Stimulated activated CD8-positive, alpha-beta memory T cell treated with anti-CD3 and anti-CD28 coated beads, Interleukin-4, amount 100 ng/mL, for 4 hours (primary cell): ENCODE measurements at regions not wholly inside any gene's neighbourhood (a gene's known extent, or its start where the extent isn't known, plus 50 kb on each side); places are given as distances from the start of the nearest gene placed in this dataset.
A peak's percentile ranks its signal among the peaks of the same experiment; 100 is the strongest.
"Not testable (repeated sequence)": the region's sequence is repeated elsewhere in the genome, so short reads cannot be mapped to it uniquely, and the experiment has no call there.

Experiments used
- DNase-seq, 2 donors: peaks; one replicate each; pipeline ENCODE4 v3.0.0-alpha.2; 2020; ENCODE audit warnings: low read depth in 2 of 2, low spot score in 1 of 2

DNA sequence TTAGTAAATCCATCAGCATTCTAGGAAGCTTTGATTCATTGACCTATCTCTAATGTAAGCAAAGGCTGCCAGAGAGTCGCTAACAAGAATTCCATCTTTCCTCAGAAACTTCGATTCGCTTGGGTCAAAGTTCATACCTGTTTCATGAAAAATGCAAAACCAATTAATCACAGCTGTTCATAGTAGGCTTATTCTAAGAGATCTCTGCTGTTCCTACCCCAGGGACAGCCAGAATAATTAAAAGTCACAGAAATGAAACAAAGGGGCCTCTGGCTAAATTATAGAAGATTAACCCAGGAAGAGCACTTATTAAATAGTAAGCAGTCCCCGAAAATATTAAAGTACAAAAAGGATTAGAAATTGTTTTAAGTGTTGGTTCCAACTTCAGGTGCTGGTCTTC lies 280.1 kb upstream of the FRG2C start:
- not testable (repeated sequence) for DNase-seq

DNA sequence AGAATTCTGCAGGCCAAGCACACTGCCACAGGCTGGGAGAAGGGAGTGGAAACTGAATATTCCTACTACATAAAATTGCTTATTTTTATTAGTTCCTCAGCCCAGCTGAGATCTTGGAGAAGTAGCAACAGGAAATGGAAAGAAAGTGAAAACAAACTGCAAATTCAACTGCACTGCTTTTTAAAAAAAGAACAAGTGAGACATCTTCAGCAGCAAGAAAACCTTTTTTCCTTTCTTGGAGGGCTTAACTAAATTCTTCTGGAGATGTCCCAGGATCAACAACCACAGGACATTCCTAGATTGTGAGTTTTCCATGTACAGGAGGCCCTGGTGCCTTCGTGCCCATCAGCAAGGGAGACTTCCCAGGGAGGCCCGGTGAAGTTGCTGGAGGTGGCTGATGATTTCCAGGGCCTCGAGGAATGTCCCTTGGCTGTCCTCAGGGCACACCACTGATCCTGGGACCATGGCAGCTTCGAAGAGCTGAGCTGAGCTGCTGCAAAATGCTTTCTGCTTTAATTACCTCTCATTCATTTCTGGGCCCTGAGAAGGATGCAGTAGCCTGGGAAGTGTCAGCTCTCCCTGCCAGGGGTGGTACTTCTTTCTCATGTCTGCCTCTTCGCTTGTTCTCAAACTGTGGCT lies 275.5 kb upstream of the FRG2C start:
- DNase-seq = not testable (repeated sequence)

DNA sequence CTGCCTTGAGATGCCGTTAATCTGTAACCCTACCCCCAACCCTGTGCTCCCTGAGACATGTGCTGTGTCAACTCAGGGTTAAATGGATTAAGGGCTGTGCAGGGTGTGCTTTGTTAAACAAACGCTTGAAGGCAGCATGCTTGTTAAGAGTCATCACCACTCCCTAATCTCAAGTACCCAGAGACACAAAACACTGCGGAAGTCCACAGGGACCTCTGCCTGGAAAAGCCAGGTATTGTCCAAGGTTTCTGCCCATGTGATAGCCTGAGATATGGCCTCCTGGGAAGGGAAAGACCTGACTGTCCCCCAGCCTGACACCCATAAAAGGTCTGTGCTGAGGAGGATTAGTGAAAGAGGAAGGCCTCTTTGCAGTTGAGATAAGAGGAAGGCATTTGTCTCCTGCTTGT lies 270.8 kb upstream of the FRG2C start:
- DNase-seq = not testable (repeated sequence)

DNA sequence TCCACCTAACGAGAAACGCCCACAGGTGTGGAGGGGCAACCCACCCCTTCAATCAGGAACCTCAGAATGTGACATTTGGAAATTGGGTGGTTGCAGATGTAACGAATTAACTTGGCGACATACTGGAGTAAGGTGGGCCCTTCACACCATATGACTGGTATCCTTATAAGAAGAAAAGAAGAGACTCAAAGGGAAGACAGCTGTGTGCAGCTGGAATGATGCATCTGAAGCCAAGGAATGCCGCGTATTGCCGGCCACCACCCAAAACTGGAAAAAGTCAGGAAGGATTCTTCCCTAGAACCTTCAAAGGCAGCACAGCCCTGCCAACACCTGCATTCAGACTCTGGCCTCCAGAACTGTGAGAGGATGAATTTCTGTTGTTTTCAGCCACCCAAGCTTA lies 270.0 kb upstream of the FRG2C start:
- not testable (repeated sequence) for DNase-seq

DNA sequence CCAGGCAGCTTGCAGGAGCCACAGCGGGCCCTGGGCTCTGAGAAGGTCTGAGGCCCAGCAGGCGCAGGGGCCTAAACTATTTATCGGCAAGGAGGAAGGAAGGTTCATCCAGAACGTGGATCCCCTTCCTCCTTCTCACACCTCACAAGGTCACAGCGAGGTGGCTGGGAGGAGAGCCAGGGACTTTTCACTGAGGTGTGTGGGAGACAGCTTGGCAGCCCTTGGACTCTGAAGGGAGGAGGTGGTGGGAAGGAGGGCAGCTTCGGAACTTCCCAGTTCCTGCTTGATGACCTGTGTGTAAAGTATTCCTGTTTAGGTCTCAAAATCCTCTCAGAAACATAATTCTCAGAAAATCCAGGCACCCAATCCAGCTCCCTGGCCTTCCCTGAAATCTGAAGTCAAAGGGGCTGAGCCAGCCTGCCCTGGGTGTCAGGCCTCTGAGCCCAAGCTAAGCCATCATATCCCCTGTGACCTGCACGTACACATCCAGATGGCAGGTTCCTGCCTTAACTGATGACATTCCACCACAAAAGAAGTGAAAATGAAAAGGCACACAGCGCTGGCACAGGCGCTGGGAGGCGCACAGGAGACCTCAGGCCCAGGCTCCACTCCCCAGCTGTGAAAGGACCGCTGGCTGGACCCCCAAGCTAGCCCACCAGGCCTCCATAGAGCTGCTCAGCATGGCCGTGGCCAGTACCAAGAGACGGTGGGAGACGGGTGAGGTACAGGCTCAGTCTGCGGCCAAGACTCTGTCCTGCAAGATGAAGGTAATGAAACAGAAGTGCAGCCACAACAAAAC lies 269.4 kb upstream of the FRG2C start:
- DNase-seq = not testable (repeated sequence)

DNA sequence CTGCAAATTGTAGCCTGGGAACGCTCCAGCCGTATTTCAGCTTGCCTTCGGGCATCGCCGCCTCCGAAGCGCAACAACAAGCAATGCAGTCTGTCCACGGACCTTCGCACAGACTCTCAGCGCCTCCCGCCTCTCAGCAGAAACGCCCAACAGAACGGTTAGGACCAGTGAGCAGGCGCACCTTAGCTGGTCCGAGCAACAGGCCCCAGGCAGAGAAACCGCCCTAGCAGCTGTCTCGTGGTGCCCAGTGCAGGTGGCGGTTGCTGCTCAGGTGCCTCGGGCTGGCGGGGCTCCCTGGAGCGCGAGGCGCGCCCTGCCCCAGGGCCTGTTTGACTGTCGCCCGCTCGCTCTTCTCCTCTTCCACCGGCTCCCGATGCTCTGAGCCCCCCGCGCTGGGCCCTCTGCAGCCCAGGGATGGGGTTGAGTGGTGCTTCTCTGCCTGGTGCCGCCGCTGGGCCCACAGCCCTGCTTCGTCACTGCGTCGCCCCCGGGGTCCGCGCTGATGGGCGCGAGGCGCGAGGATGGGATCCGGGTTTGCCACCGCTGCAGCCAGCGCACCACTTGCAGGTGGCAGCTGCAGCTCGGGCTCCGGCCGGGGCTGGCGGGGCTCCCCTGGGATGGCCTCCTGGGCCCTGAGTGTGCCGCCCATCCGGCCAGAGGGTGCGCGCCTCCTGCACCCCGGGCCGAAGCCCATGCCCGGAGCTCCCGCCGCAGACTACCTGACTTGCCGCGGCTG lies 268.4 kb upstream of the FRG2C start:
- no peak for DNase-seq

DNA sequence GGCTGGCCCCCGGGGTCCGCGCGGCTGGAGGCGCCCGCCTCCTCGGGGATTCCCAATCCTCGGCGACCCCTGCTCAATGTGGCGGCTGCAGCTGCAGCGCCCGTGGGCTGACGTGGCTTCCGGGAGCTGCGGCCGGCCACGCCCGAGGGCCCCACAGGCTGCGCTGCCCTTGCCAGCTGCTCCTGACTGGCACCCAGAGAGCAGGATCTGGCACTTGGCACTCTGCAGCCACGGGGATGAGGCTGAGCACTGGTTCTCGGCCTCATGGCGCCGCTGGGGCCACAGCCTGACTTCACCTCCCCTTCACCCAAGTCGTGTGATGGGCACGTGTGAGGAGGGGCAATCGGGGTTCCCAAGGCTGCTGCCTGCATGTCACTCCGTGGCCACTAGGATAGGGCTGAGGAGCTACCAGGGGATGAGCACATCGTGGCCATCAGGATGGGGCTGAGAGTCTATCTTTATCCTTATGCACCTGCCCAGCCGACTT lies 267.8 kb upstream of the FRG2C start:
- DNase-seq = no peak

DNA sequence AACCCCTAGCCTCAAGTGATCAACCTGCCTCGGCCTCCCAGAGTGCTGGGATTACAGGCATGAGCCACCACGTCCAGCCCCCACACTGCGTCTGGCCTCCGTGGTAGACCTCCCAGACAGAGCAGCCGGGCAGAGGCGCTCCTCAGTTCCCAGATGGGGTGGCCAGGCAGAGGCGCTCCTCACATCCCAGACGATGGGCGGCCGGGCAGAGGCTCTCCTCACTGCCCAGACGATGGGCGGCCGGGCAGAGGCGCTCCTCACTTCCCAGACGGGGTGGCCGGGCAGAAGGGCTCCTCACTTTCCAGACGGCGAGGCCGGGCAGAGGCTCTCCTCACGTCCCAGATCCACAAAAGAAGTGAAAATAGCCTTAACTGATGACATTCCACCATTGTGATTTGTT lies 266.6 kb upstream of the FRG2C start:
- not testable (repeated sequence) for DNase-seq

DNA sequence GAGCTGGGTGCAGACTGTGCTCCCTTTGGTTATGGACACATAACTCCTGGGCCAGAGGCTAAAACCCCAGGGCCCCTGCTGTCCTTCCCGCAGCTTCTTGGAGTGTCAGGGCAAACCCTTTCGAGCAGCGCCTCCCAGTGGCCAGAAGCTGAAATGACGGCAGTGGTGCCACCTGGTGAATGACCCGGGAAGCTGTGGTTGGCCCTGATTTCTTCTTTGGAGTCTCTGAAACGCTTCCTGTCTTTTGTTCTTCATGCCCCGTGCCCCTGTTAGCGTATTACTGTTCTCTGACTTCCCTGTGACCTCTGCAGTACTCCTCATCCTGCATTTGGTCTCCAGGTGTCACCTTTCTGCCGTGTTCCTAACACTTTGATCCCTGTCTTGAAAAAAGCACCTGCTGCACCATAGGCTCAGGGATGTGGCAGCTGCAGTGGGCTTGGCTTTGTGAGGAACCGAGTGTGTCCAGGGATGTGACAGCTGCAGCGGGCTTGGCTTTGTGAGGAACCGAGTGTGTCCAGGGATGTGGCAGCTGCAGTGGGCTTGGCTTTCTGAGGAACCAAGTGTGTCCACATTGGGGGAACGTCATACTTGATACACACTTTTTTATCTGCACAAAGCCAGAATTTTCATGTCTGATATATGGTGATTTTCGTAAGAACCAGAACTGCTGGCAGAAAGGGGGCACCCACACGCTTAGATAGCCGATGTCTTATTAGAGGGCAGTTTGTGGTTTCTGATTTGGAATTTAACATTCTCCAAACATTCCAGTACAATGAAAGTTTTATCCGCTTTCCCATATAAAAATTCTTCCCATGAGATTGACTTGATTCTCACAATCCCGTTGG lies 241.8 kb upstream of the FRG2C start:
- not testable (repeated sequence) for DNase-seq

DNA sequence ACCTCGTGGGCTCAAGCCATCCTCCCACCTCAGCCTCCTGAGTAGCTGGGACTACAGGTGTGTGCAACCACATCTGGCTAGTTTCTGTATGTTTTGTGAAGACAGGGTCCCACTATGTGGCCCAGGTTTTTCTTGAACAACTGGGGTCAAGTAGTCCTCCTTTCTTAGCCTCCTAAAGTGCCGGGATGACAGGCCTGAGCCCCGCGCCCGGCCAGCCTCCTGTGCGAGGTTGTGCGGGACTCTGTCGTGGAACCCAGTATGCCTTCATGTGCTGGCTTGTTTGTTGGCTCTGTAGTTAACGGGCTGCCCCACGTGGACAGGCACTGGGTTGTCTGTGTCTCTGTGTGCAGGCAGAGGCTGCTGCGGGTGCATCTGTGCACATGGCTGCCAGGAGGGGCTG lies 238.7 kb upstream of the FRG2C start:
- not testable (repeated sequence) for DNase-seq

DNA sequence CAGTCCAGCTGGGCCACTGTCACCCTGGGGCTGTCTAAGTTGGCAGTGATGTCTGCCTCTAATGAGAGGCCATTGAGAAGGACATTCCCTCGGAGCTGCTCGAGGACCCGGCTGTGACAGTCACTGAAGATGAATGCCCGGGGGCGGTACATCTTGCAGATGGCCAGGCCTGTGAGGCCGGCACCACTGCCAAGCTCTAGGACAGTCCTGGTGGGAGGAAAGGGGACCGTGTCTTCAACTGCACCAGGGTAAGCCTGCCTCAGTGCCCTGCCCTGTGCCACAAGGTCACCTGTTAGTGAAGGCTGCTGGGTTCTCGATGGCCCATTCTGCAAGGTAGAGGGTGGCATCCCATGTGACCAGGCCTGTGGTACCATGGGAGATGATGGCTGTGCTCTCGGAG lies 236.6 kb upstream of the FRG2C start:
- DNase-seq = not testable (repeated sequence)

DNA sequence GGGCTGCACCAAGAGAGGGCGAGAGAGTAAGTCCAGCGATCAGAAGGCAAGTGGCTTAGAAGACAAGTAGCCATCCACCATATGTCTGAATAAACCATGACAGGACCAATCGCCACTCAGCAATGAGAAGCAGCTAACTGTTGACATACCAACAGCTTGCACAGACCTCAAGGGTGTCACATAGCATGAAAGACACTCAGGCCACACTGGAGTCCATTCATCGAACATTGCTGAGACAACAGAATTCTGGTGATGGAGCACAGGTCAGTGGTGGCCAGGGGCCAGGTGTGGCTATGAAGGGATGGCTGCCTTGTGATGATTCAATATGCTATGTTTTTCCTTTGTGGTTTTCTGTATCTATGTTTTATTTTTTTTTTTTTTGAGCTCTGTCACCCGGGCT lies 236.2 kb upstream of the FRG2C start:
- not testable (repeated sequence) for DNase-seq

DNA sequence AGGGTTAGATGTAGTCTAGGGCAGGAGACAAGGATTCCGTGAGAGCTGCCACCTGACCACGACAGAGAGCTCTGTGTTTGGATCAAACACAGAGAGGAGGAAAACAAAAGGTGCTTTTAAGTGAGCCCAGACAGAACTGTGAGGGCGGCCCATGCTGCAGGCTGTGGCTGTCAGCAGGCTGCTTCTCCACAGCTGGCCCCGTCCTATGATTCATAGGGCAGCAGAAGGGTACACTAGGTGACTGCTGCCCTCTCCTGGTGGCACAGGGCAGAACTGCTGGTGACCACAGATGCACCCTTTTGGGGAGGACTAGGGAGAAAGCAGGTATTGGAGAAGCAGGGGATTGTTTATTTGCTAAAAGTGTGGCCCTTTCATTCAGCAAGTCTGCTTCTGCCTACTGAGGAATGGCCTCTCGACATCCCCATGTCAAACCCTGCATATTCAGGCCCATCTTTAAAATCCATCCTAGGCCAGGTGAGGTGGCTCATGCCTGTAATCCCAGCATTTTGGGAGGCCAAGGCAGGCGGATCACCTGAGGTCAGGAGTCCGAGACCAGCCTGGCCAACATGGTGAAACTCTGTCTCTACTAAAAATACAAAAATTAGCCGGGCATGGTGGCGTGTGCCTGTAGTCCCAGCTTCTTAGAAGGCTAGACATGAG lies 234.4 kb upstream of the FRG2C start:
- peak; percentile 41 to 42 for DNase-seq

DNA sequence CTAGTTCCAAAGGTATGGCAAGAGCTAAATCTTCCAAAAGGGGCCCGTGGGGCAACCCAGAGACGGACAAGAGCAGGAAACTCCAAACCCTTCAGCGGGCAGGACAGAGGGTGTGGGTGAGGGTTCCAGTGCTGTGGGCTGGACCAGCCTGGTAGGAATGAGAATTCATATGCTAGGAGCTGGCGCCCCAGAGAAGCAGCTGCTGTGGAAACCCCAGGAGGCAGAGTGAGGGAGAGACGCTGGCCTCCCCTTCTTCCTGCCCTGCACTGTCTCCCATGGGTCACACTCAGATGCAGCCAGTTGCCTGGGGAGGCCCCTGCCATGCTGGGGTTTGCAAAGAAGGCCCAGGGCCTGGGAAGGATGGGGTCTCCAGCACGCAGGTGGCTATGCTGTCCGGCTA lies 233.7 kb upstream of the FRG2C start:
- DNase-seq = not testable (repeated sequence)

DNA sequence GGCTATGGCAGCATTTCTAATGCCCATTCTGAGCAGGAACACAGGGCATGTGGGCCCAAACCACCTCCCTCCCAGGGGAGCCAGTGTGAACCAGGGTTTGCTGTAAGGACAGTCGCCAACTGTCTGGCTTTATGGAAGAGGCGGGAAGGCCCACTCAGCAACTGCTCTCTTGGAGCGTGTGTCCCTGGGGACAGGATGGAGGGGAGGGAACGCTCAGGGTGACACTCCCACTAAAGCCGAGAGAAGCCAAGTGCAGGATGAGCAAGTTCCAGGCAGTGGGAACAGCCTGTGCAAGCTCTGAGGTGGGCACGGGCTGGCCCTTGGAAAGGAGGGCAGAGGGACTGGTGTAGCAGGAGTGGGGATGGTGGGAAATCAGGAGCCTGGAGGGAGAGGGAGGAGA lies 233.0 kb upstream of the FRG2C start:
- not testable (repeated sequence) for DNase-seq

DNA sequence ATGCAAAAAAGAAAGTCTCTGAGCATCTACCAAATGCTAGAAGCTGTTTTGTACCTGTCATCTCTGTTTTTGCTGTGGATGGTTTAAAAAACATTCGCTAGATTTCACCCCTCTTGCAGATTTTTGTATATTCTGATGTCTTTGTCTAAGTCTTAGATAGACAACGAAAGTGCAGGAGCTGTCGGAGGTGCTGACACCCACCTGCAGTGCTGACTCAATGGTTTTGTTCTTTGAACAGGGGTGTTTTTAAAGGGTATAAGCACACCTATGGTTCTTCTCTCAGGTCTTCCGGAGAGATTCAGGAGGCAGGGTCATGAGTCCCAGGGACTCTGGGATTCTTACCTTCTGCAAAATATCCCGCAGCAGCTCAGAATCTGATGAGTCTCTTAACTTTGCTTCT lies 231.7 kb upstream of the FRG2C start:
- not testable (repeated sequence) for DNase-seq

DNA sequence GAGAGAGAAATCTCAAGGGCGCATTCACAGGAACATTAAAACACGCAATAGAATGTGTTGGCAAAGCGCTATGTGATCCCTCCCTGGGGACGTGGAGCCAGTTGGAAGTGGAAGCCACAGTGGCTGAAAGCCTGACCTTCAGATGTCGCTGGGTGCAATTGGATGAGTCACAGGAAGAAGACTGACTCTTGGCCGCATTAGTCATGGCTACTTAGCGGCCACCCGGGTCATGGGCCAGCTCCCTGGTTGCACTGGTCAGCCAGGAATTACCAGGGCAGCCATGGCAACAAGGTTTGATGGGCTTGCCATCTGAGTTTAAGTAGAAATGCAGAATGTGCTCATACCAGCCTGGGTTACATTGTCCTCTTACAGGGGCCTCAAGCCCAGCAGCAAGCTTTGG lies 231.2 kb upstream of the FRG2C start:
- not testable (repeated sequence) for DNase-seq

DNA sequence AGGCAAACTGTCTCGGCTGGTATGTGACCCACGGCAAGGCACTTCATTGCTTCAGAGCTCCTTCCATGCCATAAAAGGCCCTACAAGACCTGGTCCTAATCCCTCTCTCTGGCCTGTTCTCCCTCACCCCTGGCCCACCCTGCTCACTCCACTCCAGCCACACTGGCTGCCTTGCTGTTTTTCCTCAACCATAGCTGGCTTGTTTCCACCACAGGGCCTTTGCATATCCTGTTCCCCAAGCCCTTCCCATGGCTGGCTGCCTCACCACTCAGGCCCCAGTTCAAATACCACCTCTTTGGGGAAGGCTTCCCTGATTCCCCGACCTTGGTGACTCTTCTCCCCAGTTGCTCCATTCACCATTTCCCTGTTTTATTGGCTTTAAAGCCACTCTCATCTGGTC lies 230.8 kb upstream of the FRG2C start:
- DNase-seq = not testable (repeated sequence)

DNA sequence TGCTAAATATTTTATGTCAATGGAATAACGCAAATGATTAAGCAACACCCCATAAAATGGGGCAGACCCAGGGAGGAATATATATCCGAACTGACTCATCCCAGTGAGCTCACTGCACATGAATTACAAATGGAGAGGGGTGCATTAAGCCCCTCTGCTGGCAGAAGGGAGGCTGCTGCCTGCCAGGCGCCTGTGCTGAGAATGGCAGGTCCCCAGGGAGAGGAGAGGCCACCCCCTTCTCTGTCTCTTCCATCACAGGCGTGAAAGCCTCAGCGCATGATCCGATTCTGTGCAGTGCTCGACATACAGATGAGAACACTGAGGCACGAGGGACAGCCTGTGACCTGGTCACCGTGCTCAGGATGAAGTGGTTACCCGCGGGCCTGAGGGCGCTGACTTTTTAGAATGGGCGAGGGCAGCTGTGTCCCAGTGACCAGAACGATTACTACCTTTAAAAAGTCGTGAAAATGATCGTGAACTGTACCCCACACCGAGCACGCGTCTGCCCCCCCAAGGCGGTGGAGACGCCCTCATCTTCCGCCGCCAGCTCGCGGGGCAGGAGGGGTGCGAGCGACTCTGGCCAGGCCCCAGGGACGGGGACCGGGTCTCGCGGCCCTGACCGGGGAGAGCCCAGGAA lies 229.7 kb upstream of the FRG2C start:
- not testable (repeated sequence) for DNase-seq
